Fibroblast of the aortic adventitia (primary cell): ENCODE measurements at regions not wholly inside any gene's neighbourhood (a gene's known extent, or its start where the extent isn't known, plus 50 kb on each side); places are given as distances from the start of the nearest gene placed in this dataset.

Experiments used
- DNase-seq: peaks from one replicate; pipeline ENCODE4 v3.0.0-alpha.2; 2010; ENCODE audit warnings: low read depth
- H3K4me3 ChIP-seq: 2 replicates; pipeline ENCODE4 v1.5.1; 2011; ENCODE audit warnings: low read depth, mild to moderate bottlenecking, control low read depth, low read length, moderate library complexity
- TF ChIP-seq, protein P1 (sequence below): IDR thresholded peaks from 2 replicates; pipeline ENCODE4 v1.5.1; 2011; ENCODE audit warnings: mild to moderate bottlenecking, low read length, control low read depth, inconsistent platforms; ENCODE audit not compliant: insufficient read depth

DNA sequence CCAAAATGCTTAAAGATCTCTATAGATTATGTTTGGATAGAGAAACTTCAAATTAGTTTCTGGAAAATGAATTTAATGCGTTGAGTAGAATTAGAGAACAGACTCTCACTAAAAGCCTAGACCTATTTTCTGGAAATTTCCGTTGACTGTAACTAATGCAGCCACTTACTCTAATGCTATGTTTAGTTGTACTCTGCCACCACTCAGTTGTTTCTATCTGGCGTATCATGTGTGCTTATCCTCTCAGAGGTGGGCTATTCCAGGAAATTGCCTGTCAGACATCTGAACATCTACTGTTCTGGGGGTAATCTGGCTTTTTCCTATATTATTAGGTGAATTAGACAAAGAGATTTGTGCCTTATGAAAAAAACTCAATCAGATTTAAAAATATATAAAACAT, 347.1 kb upstream of the FSTL5 start:
- DNase-seq, result no peak
- TF ChIP-seq, protein P1, sequence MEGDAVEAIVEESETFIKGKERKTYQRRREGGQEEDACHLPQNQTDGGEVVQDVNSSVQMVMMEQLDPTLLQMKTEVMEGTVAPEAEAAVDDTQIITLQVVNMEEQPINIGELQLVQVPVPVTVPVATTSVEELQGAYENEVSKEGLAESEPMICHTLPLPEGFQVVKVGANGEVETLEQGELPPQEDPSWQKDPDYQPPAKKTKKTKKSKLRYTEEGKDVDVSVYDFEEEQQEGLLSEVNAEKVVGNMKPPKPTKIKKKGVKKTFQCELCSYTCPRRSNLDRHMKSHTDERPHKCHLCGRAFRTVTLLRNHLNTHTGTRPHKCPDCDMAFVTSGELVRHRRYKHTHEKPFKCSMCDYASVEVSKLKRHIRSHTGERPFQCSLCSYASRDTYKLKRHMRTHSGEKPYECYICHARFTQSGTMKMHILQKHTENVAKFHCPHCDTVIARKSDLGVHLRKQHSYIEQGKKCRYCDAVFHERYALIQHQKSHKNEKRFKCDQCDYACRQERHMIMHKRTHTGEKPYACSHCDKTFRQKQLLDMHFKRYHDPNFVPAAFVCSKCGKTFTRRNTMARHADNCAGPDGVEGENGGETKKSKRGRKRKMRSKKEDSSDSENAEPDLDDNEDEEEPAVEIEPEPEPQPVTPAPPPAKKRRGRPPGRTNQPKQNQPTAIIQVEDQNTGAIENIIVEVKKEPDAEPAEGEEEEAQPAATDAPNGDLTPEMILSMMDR, result no peak
- no peak overlapping the region for H3K4me3 ChIP-seq

DNA sequence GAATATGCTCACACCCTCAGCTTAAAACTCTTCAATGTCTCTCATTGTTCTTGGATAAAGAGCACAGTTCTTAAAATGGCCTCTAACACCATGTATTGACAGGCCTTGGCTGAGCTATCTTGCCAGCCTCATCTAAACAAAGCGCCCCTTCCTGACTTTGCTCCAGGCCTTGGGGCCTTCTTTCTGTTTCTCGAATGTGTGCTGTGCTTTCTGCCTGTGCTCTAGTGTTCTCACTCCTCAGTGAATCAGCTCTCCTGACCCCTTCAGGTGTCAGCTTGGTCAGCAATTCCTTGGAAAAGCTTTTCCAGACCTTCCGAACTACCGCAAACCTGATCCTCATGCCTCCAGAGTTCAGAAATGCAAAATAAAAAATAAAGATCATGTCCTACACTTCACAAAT, 346.3 kb upstream of the FSTL5 start:
- H3K4me3 ChIP-seq, result no peak overlapping the region
- TF ChIP-seq, protein P1, result no peak
- DNase-seq, result no peak

DNA sequence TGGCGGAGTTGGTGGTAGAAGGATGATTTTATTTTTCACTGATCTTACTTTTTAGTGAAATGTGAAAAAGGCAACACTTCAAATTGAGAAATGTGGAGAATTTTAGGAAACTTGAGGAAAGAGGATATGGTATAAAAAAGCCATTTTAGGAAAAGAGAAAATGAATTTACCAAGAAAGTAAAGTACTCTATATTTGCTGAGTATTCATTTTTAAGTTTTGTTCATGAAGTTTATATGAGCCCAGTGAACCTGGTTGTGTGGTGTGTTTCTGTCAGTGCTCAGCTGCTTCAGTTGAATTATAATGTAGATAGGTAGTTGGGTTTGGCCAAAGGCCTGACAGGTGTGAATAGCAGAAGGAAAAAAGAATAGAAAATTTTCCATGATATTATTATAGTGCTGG, 345.5 kb upstream of the FSTL5 start:
- H3K4me3 ChIP-seq, result no peak overlapping the region
- DNase-seq, result no peak
- TF ChIP-seq, protein P1, result no peak

DNA sequence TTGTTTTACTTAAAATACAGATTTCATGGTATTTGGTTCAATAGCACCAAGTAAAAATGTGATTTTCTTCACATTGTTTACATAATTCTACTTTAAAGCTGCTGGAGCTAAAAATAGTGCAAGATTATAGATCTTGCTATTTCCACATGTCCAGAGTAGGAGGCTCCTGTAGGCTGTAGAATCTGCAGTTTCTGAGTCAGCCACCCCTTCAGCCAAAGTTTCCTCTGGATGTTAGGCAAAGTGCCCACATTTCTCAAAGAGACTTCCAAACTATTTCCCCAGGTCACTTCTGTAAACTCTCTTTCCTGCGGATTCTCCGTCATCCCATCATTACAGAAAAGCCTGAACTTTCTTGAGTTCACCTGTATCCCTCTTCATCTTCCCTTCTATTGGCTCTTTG, 342.5 kb upstream of the FSTL5 start:
- TF ChIP-seq, protein P1, result no peak
- no peak for DNase-seq
- no peak overlapping the region for H3K4me3 ChIP-seq

DNA sequence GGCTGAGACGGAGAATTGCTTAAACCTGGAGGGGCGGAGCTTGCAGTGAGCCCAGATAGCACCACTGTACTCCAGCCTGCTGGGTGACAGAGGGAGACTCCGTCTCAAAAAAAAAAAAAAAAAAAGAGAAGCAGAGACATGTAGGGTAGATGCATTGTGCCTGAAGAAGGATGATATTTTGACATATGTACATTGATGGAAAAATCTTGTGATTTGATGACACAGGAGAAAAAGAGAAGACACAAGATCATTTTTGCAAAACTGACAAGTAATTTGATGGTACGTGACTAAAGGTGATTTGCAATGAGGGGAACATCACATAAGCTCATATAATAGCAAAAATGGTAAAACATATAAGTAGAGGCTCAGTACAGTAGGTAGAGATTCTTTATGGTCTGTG, 340.1 kb upstream of the FSTL5 start:
- TF ChIP-seq, protein P1, result no peak
- H3K4me3 ChIP-seq, result no peak overlapping the region
- DNase-seq, result no peak

DNA sequence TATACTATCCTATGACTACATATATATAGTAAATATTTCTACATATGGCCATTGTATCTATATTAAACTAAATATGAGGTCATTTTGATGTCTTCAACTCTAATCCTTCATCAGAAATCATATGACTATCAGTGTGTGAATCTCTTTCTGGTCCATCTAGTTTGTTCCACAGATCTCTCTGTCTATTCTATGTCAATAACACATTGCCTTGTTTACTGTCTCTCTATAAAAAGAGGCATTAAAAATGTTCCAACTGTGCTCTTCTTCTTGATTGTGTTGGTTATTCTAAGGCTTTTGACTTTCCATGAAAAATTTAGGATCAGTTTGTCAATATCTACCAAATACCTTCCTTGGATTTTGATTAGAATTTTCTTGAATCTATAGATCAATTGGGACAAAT, 338.3 kb upstream of the FSTL5 start:
- TF ChIP-seq, protein P1, result no peak
- H3K4me3 ChIP-seq, result no peak overlapping the region

DNA sequence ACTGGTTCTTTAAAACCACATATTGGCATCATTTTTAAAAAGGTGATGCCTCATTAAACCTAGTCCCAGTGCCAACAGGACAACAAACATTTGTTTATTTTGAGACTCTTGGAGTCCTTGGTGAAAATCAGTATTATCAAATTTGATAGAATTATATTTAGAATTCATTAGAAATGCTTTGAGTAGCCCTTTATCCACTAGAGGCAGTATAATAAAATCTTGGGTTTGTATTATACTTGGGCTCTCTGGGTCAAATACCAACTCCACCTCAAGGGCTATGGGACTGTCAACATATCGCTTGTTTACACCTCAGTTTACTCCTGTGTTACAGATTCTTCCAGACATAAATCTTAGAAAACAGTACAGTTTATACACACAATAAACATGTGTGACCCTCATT, 335.7 kb upstream of the FSTL5 start:
- TF ChIP-seq, protein P1, result peak; percentile 32
- no peak for DNase-seq
- H3K4me3 ChIP-seq, result no peak overlapping the region

More for the DNA sequence above, 338.3 kb upstream of the FSTL5 start:
- DNase-seq, result no peak
